Activated effector memory CD4-positive, alpha-beta T cell treated with Interleukin-2 at 50 U/mL for 16 hours (primary cell): ENCODE measurements at regions not wholly inside any gene's neighbourhood (a gene's known extent, or its start where the extent isn't known, plus 50 kb on each side); places are given as distances from the start of the nearest gene placed in this dataset.
"Not testable (repeated sequence)": the region's sequence is repeated elsewhere in the genome, so short reads cannot be mapped to it uniquely, and the experiment has no call there.

Experiments
- DNase-seq: peaks from one replicate; pipeline ENCODE4 v3.0.0-alpha.2; 2020

DNA sequence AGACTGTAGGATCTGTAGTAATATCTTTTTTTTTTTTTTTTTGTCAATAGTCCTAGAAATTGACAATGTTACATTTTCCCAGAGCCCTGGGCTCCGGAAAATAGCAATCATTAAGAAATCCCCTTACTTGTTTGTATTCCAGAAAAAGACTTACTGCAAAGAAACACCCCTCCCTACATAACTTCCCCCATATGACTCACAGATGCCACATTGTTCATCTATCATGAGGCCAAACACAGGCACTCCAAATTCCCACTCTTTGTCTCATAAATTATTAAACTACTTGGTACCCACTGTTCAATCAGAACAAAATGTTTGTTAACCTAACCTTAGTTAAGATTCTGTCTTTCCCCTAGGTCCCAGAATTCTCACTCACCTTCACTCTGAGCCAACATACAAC, 53.5 kb downstream of the TEX51 start:
- no peak for DNase-seq

DNA sequence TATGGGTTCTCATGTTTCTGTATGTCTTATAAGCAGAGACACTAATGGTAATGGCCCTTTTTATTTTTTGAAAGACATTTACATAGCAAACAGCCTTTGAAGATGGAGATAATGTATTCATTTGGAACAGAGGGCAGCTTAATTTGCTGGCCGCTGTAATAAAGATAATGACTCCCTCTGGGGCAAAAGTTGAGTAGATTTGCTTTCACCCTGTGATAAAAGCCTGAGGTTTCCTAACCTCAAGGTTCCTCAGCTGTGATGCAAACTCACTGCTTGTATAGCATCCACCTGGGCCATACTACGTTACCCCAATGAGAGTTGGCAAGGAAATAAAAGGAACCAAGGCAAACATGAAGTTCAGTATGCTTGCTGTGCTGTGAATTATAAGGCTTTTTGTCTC, 54.8 kb downstream of the TEX51 start:
- no peak for DNase-seq

DNA sequence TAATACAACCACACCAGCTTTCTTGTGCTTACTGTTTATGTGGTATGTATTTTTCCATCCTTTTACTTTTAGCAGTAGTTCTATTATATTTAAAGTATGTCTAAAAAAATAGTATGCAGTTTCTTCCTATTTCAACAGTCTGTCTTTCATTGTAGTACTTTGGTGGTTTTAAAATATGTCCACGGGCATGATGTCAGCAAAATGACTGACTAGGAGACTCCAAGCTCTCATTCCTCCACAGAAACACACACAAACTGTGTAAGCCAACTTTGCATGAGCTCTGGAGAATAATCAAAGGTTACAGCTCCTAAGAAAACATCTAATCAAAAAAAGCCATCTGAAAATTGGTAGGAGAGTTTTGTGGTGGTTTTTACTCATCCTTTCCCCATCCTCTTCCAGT, 56.1 kb downstream of the TEX51 start:
- no peak for DNase-seq

DNA sequence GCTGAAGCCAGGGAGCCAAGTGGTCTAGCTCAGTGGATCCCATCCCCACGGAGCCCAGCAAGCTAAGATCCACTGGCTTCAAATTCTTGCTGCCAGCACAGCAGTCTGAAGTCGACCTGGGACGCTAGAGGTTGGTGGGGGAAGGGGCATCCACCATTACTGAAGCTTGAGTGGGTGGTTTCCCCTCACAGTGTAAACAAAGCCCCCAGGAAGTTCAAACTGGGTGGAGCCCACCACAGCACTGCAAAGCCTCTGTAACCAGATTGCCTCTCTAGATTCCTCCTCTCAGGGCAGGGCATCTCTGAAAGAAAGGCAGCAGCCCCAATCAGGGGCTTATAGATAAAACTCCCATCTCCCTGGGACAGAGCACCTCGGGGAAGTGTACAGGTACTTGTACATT, 58.1 kb downstream of the TEX51 start:
- DNase-seq = not testable (repeated sequence)

DNA sequence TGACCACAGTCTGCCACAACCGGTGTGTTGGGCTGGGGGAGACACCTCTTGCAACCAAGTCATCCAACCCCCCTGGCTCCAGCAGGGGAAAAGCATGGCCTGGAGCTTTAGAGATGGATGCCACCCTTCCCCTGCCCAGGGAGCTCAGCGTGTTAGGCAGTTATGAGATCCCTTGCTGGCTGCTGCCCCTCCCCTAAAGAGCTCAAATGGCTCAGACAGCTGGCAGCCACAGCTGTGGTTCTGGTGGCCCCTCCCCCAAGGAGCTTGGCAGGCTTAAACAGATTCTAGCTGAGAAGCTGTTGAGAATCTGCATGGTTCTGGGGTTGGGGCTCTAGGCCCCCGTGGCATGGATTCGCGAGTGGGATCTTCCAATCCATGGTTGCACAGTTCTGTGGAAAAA, 64.7 kb downstream of the TEX51 start:
- no peak for DNase-seq

DNA sequence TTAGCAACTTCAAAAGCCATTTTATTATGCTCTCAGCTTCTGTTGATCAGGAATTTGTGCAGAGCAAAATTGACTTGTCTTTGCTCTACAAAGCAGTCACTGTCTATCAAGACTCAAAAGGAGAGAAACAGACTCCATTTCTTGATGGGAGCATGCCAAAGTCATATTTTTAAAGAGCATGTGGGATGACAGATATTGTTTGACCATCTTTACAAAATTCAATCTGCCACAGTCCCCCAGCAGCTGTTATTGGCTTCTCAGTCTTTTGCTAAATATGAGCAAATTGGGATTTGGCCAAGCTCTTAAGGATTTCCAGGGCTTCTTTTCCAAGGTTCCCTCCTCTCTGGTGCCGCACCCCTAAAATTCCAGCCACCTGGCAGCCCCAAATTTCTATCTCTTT, 67.9 kb downstream of the TEX51 start:
- DNase-seq = no peak

DNA sequence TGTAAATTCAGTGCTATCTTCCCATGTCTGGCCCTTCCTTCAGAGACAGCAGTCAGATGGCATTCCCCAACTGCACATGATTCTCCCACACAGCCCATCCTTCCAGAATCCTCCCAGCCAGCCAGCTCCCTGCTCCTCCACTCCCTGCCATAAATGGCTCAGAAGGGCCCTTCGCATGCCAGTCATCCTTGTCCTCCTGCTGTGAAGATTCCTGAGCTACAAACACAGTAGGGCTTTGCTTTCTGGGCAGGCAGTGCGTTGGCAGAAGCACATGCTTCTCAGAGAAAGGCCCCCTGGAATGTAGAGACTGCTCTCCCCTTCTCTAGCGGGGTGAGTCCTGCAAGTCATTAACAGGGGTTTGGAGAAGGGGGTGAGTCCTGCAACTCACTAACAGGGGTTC, 71.9 kb downstream of the TEX51 start:
- DNase-seq = no peak

DNA sequence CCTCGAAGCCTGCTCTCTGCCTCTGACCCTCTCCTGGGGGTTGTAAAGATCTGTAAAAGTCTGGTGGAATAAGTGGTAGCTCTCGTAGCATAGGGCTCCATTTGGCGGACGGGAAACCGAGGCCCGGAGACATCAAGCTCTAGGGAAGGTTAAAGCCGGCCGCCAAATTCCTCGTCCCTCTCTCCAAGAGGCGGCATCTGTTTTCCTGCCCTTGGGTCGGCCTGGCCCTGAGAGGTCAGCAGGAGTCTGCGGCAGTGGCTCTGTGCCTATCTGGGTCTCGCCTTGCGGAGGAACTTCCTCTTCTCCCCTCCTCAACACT, 72.4 kb downstream of the TEX51 start:
- no peak for DNase-seq

DNA sequence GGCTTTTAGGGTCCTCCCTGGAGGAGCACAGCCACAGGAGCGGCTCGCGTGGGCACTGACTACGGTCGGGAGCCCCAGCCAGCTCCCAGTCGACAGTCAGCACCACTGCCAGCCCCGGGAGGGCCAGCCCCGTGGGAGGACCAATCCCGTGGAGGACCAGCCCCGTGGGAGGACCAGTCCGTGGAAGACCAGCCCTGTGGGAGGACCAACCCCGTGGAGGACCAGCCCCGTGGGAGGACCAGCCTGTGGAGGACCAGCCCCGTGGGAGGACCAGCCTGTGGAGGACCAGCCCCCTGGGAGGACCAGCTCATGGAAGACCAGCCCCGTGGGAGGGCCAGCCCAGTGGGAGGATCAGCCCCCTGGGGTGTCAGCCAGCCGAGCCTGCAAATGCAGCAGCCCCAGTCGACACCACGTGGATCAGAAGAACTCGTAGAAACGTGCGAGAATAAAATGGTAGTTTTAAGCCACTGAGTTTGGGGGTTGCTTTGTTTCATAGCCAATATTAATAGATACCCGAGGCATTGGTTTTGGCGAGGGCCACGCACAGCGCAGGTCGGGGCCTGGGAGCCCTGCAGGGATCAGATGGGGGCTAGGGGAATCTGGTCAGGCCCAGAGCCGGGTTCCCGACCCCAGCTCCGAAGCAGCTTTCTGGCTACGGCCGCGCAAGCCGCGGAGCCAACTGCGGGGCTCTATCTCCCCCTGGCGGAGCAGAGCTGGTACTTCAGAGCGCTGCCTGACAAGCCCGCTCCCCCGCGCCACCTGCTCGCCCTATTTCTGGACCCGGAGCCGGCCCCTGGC, 73.0 kb downstream of the TEX51 start:
- peak; percentile 44 for DNase-seq

DNA sequence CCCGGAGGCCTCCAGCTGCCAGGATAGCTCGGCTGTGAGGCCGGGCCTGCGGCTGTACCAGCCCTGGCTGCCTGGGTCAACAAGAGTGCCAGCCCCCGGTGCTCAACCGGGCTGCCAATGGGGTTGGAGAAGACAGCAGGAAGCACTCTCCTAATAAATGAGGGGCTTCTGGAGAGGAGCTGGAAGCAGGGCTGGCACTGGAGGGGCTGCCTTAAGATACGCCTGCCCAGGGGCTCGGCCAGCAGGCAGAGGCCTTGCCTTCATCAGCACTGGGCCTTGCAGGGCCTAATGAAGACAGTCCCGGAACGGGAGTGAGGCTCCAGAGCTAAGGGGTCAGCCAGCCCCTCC, 73.6 kb downstream of the TEX51 start:
- no peak for DNase-seq

DNA sequence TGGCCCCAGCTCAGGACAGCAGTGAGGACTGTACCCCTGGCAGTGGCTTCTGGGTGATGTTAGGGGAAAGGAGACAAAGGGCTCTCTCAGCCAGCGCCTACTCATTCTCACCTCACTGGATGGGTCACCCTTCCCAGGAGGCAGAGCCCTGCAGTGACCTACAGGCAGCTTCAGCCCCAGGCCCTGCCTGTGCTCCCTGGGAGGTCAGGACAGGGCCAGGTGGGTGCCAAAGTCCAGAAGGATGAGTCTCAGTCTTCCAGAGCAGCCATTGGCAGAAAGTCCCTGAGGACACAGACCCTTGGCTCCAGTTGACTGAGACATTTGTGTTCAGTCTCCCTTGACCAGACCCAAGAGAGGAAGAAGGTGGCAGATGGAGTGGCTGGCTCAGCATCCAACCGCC, 75.1 kb downstream of the TEX51 start:
- DNase-seq = no peak

DNA sequence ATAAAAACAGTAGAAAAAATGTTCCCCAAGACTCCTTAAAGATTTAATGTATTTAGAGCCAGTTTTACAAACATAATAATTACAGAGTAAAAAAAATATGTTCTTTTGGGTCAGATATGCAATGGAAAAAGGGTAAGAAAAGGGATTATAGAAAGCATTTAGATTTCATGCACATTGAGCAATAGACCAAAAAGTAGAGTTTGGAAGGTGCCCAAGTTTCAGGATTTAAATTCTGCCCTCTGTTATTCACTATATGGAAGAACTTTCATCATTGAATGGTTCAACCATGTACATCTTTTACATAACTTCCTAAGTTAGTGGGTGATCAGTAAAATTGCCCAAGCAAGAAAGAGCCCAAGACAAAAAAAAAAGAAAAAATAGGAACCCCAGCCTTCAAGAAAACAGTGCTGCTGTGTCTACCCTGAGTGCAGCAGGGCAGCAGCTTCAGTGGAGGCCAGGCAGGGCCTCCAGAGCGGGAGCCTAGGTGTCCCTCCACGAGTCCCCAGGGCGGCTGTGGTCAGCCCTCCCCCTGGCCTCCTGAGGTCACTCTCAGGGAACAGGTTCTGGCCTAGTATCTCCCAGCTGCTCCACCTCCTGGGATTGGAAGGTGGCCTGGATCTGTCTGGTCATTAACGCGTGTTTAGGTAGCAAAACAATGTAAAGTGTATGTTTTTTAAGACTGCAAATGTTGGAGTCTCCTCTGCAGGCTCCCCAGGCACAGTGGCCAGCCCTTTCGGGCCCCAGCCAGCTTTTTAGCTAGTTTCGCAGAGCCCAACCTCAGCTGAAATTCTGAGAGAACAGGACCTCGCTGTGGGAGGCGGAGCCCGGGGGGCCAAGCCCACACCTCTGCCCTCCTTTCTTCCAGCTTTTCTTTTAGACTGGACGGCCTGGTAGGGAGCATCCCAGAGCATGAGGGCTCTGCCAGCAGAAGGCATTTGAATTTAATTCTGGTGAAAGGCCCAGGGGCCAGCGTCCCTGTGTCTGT, 77.3 kb downstream of the TEX51 start:
- DNase-seq = no peak

DNA sequence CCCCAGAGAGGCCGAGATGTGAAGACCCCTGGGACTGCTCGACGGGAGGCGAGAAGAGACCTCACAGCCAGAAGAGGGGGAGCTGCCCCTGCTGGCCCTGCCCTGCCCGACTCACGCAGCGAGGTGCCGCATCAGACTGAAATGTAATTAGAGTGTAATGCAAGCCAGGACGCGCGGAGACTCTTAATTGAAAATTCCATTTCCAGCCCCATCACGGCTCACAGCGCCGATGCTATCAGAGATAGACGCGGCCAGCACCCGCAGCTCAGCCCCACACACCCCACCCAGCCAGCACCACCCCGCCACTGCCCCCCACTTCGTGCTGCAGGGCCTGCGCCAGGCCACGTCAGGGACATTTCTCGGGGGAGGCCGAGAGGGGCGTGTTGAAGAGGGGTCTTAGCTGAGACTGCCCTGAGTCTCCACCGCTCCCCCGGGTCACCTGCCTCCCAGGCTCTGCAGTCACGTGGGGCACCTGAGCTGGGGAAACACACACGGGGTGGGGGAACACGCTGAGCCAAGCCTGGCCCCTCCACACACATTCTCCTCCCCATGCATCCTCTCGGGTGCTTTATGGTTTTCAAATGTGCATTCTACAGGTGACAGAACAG, 78.1 kb downstream of the TEX51 start:
- no peak for DNase-seq

DNA sequence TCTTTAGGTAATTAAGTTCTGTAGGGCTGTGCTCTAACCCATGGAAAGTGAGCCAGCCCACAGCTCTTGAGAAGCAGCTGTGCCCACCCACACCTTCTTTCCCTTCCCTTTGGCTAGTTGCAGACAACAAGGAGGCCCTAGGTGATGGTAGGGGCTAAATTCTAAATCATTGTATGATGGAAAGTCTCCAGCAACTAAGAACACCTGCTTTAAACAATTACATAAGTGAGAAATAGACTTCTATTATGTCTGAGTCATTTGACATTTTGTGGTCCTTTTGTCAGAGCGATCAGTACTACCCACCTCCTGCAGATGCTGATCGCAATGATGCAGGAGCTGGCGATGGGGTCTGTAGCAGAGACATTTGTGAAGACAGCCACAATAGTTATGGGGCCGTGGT, 79.6 kb downstream of the TEX51 start:
- DNase-seq = no peak

DNA sequence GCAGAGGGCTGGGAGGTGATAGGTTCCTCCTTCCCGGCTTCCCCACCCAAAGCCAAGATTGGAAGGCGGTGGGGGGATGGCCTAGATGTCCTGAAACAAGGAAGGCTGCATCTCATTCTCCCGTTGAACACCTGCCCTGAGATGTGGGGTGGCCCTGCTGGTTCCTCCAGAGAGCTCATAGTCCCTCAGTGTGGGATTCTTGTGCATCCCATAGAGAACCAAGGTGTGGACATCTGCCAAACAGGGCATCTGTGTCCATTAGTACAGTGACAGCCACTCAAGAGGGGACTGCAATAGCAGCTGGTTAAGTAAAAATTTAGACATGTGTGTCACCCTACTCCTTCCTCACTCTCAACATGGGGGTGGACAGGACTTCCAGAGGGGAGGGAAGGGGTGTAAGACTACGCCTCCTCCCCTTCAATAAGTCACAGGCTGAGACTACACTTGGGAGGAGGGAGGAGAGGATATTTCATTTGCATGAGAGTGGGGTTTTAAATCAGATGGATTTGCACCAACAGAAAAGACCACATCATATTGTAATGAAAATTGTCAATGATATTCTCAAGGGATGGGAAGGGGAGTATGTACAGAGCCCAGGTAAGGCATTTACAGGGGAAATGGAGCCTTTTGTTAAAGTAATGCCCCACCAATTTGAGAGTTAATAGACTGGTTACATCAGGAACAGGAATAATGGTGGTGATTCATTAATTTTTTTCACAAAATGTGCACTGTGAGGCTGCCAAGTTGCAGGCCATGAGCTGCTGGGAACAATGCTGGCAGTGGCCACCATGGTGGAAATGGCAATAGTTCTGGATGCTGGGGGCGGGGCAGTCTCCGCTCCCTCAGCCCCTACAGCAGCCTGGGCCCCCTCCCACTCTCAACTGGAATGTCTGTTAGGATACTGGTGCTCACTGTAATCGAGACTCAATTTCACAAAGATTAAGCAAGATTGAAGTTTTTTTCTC, 80.6 kb downstream of the TEX51 start:
- DNase-seq = no peak

DNA sequence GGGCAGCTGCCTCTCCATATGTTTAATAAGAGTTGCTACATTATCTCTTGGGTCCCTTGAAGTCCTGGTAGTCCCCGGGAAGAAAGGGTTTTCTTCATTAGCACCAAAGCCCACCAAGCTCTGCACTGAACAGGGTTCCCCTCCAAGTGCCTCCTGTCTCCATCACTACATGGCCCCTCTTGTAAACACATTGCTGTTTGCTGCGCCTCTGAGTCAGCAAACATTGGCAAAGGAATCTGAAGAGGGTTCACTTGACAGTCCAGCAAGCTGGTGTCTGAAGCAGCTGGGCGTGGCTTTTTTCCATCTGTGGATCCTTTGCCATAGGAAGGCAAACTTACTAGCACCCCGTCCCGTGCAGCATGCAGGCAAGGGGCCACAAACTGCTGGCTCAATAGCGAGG, 82.8 kb downstream of the TEX51 start:
- no peak for DNase-seq

DNA sequence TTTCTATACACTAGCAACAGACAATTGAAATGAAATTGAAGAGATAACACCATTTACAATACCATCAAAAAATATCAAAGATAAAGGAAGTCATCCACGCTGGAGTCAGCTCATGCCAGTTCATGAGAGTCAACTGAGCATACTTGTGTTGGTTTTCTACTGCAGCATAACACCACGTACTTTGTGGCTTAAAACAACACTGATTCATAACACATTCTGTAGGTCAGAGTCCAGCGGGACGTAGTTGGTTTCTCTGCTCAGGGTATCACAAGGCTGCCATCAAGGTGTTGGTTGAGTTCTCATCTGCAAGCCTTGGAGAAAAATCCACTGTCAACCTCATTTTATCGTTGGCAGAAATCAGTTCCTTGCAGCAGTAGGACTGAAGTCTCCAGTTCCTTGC, 84.2 kb downstream of the TEX51 start:
- DNase-seq = no peak

DNA sequence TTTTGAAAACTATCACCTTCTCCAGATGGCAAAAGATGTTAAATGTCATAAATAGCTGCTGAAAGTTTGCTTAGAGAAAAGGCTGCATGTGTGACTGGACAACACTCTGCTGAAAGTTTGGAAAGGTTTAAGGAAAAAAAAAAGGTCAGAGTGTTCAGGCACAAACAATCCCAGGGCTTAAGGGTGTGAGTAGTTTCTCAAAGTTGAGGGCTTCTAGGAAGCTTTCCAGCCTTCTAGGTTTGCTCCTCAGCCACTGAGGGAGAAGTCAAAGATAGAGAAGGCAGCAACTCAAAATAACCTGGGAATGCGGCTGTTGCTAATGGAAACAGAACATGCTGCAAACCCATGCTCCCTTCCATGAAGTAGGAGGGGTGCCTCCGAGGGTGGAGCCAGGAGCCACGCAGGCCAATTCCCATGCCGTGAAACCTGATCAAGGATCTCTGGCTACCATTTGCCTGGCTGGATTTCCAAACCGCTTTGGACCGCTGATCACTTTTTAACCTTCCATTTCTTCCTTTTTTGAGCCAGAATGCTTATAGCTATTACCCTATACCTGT, 88.0 kb downstream of the TEX51 start:
- no peak for DNase-seq

DNA sequence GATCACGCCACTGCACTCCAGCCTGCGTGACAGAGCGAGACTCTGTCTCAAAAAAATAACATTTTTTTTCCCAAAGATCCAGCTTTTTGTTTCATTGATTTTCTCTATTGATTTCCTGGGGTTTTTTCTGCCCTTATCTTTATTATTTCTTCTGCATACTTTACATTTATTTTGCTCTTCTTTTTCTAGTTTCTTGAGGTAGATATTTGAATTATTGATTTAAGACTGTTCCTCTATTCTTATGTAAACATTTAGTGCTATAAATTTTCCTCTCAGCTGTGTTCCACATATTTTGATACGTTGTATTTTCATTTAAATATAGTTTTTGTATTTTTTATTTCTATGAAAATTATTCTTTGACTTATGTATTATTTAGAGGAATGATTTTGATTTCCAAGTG, 89.8 kb downstream of the TEX51 start:
- DNase-seq = no peak

DNA sequence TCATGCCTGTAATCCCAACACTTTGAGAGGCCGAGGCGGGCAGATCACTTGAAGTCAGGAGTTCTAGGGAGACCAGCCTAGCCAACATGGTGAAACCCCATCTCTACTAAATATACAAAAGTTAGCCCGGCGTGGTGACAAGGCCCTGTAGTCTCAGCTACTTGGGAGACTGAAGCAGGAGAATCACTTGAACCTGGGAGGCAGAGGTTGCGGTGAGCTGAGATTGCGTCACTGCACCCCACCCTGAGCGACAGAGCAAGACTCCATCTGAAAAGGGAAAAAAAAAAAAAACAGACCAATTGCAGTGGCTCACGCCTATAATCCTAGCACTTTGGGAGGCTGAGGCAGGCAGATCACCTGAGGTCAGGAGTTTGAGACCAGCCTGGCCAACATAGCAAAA, 90.4 kb downstream of the TEX51 start:
- DNase-seq = not testable (repeated sequence)

DNA sequence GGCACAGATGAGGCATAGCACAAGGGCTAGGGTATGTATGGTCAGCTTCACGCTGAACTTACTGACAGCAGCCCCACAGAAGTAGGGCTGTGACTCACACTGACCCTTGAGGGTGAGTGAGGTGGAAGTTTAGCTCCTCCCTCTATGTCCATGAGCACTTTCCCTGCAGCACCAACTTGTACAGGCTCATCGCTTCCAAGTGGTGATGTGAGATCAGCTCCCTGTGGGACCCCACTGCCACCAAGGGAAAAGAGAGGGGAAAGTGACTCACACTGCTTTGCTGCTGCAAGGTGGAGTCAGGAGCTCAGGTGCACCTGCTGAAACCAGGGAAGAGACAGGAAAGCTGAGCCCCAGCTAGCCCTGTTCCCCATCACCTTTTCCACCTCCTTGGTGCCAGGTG, 91.5 kb downstream of the TEX51 start:
- DNase-seq = no peak
